H1 (cell line): ENCODE measurements at regions not wholly inside any gene's neighbourhood (a gene's known extent, or its start where the extent isn't known, plus 50 kb on each side); places are given as distances from the start of the nearest gene placed in this dataset.

Experiments
- CTCF ChIA-PET: fragments of 300-600 bp; sonication (Branson Sonifier 250); formaldehyde crosslinking; loops from one replicate; lab custom pipeline; 2021; ENCODE audit not compliant: partially characterized antibody; lab: Charles Lee
- POLR2A ChIA-PET: fragments of 300-600 bp; sonication (Branson Sonifier 250); formaldehyde crosslinking; loops from one replicate; lab custom pipeline; 2021; ENCODE audit warnings: inconsistent platforms; ENCODE audit not compliant: partially characterized antibody; lab: Charles Lee
- DNase-seq, 2 experiments: peaks; one replicate each; pipeline versions ENCODE4 v3.0.0 to v3.0.0-alpha.2; 2010 to 2022; ENCODE audit warnings: low spot score in 2 of 2, low read depth in 1 of 2, mixed read lengths in 1 of 2
- FAIRE-seq: peaks from 2 replicates; lab custom pipeline; 2011; peaks lifted over from hg19 to GRCh38; lab: Jason Lieb, UNC
- H2AFZ ChIP-seq: 2 replicates; pipeline ENCODE4 v1.8.1; 2012; ENCODE audit warnings: low read length, inconsistent platforms
- H2AK5ac ChIP-seq: 2 replicates; pipeline ENCODE4 v1.6.1; 2013; ENCODE audit warnings: low read depth, low read length
- H2BK120ac ChIP-seq: replicated peaks from 2 replicates; pipeline ENCODE3; 2013; ENCODE audit warnings: low read depth, low read length, inconsistent platforms
- H2BK12ac ChIP-seq: 2 replicates; pipeline ENCODE4 v1.6.1; 2013; ENCODE audit warnings: low read depth, low read length
- H2BK15ac ChIP-seq: 2 replicates; pipeline ENCODE4 v1.6.1; 2013; ENCODE audit warnings: low read length
- H2BK20ac ChIP-seq: 2 replicates; pipeline ENCODE4 v1.6.1; 2013; ENCODE audit warnings: low read length
- H2BK5ac ChIP-seq: 2 replicates; pipeline ENCODE4 v1.6.1; 2013; ENCODE audit warnings: low read depth, low read length
- H3K14ac ChIP-seq: 2 replicates; pipeline ENCODE4 v1.6.1; 2013; ENCODE audit warnings: inconsistent platforms; ENCODE audit not compliant: insufficient read length
- H3K18ac ChIP-seq: 2 replicates; pipeline ENCODE4 v1.6.1; 2013; ENCODE audit warnings: low read length; ENCODE audit errors: extremely low read depth
- H3K23ac ChIP-seq: 2 replicates; pipeline ENCODE4 v1.6.1; 2013; ENCODE audit warnings: inconsistent platforms; ENCODE audit not compliant: insufficient read length
- H3K23me2 ChIP-seq: 2 replicates; pipeline ENCODE4 v1.6.1; 2013; ENCODE audit warnings: low read depth, low read length
- H3K27ac ChIP-seq: 2 replicates; pipeline ENCODE4 v1.6.1; 2011; ENCODE audit warnings: low read depth, low read length, inconsistent platforms
- H3K27me3 ChIP-seq, 4 experiments: replicated peaks in 1 of 4; 1 replicate in 1 of 4; 2 replicates in 3 of 4; pipeline versions ENCODE4 v1.6.1 to v1.8.1; 2011 to 2013; ENCODE audit warnings: low read length in 3 of 4, mild to moderate bottlenecking in 3 of 4, inconsistent platforms in 2 of 4, mixed read lengths in 2 of 4, moderate library complexity in 1 of 4; ENCODE audit not compliant: control insufficient read depth in 3 of 4, insufficient read depth in 3 of 4; ENCODE audit errors: extremely low read depth in 1 of 4
- H3K36me3 ChIP-seq, 4 experiments: 2 replicates each; pipeline versions ENCODE4 v1.6.1 to v1.8.1; 2011 to 2013; ENCODE audit warnings: mild to moderate bottlenecking in 4 of 4, low read length in 3 of 4, moderate library complexity in 2 of 4, control low read depth in 1 of 4, inconsistent platforms in 1 of 4; ENCODE audit not compliant: insufficient read depth in 4 of 4, control insufficient read depth in 2 of 4
- H3K4ac ChIP-seq: replicated peaks from 2 replicates; pipeline ENCODE3; 2013; ENCODE audit warnings: low read length, low read depth, mixed read lengths, inconsistent platforms; ENCODE audit not compliant: insufficient read length
- H3K4me1 ChIP-seq, 4 experiments: replicated peaks in 1 of 4; 1 replicate in 1 of 4; 2 replicates in 3 of 4; pipeline versions ENCODE4 v1.6.1 to v1.8.1; 2011 to 2013; ENCODE audit warnings: low read length in 3 of 4, inconsistent platforms in 2 of 4, mixed read lengths in 1 of 4; ENCODE audit not compliant: insufficient read depth in 4 of 4, control insufficient read depth in 3 of 4
- H3K4me2 ChIP-seq, 2 experiments: 2 replicates each; pipeline versions ENCODE4 v1.6.1 to v1.8.1; 2011 to 2013; ENCODE audit warnings: low read depth in 2 of 2, low read length in 2 of 2, control low read depth in 1 of 2, inconsistent platforms in 1 of 2, mild to moderate bottlenecking in 1 of 2; ENCODE audit not compliant: insufficient read depth in 1 of 2
- H3K4me3 ChIP-seq, 4 experiments: fragments of 200-600, 300-600 bp in 1 of 4; sonication (generic), shearing (Covaris generic), sonication (Bioruptor Twin) in 1 of 4; 2 replicates each; pipeline versions ENCODE4 v1.5.1 to v1.8.1; 2011 to 2016; ENCODE audit warnings: low read length in 4 of 4, low read depth in 3 of 4, control low read depth in 2 of 4, inconsistent platforms in 2 of 4, mild to moderate bottlenecking in 2 of 4, mixed read lengths in 1 of 4, moderate library complexity in 1 of 4; ENCODE audit not compliant: insufficient read depth in 2 of 4; ENCODE audit errors: extremely low read depth in 1 of 4
- H3K56ac ChIP-seq: replicated peaks from 2 replicates; pipeline ENCODE3; 2013; ENCODE audit warnings: low read depth, mild to moderate bottlenecking, mixed read lengths, low read length, inconsistent platforms; ENCODE audit not compliant: insufficient read length
- H3K79me1 ChIP-seq: 2 replicates; pipeline ENCODE4 v1.6.1; 2013; ENCODE audit warnings: low read depth, low read length, control low read depth
- H3K79me2 ChIP-seq, 2 experiments: 2 replicates each; pipeline versions ENCODE4 v1.6.1 to v1.8.1; 2012 to 2013; ENCODE audit warnings: low read length in 2 of 2, mild to moderate bottlenecking in 2 of 2, inconsistent platforms in 1 of 2; ENCODE audit not compliant: insufficient read depth in 2 of 2, control insufficient read depth in 1 of 2
- H3K9ac ChIP-seq, 4 experiments: replicated peaks in 1 of 4; 1 replicate in 1 of 4; 2 replicates in 3 of 4; pipeline versions ENCODE4 v1.6.1 to v1.8.1; 2011 to 2013; ENCODE audit warnings: low read depth in 3 of 4, low read length in 3 of 4, control low read depth in 2 of 4, mild to moderate bottlenecking in 2 of 4, moderate library complexity in 2 of 4, inconsistent platforms in 1 of 4; ENCODE audit errors: extremely low read depth in 1 of 4
- H3K9me3 ChIP-seq, 2 experiments: 2 replicates each; pipeline versions ENCODE4 v1.6.1 to v1.8.1; 2012 to 2013; ENCODE audit warnings: mild to moderate bottlenecking in 2 of 2, moderate library complexity in 2 of 2, control low read depth in 1 of 2, inconsistent platforms in 1 of 2, low read depth in 1 of 2, low read length in 1 of 2, mixed read lengths in 1 of 2; ENCODE audit not compliant: insufficient read depth in 2 of 2
- H4K20me1 ChIP-seq, 2 experiments: replicated peaks in 1 of 2; 2 replicates each; pipeline versions ENCODE3 to v1.8.1; 2011 to 2013; ENCODE audit warnings: inconsistent platforms in 2 of 2, low read length in 2 of 2, mild to moderate bottlenecking in 1 of 2; ENCODE audit not compliant: insufficient read depth in 2 of 2, control insufficient read depth in 1 of 2
- H4K5ac ChIP-seq: 2 replicates; pipeline ENCODE4 v1.6.1; 2013; ENCODE audit warnings: low read length, low read depth, mixed read lengths, inconsistent platforms; ENCODE audit not compliant: insufficient read length
- H4K8ac ChIP-seq: 2 replicates; pipeline ENCODE4 v1.8.0; 2013; ENCODE audit warnings: mild to moderate bottlenecking, moderate library complexity, low read length, inconsistent platforms; ENCODE audit not compliant: insufficient read depth; ENCODE audit errors: extremely low read depth
- H4K91ac ChIP-seq: replicated peaks from 2 replicates; pipeline ENCODE3; 2013; ENCODE audit warnings: low read length, mixed read lengths, inconsistent platforms; ENCODE audit not compliant: insufficient read length
- EGR1 ChIP-seq: IDR thresholded peaks from 2 replicates; pipeline ENCODE4 v1.6.1; 2011; ENCODE audit warnings: low read depth, low read length, borderline replicate concordance
- EZH2 ChIP-seq: fragments of 200-600 bp; sonication (generic); IDR thresholded peaks from 2 replicates; pipeline ENCODE4 v1.7.1; 2012; ENCODE audit warnings: low read depth, mild to moderate bottlenecking, moderate library complexity, low read length, inconsistent platforms; ENCODE audit not compliant: severe bottlenecking
- MAFK ChIP-seq: IDR thresholded peaks from 2 replicates; pipeline ENCODE4 v1.6.1; 2012; ENCODE audit warnings: low read depth, mild to moderate bottlenecking, improper control_type of control experiment, low read length
- SAP30 ChIP-seq: fragments of 300-600 bp; sonication (generic); IDR thresholded peaks from 2 replicates; pipeline ENCODE4 v1.7.1; 2012; ENCODE audit warnings: low read length, moderate library complexity, mild to moderate bottlenecking, inconsistent platforms; ENCODE audit not compliant: insufficient read depth, insufficient replicate concordance
- WGBS, 2 experiments: shearing (Covaris generic) in 1 of 2; methylation state at CpG; one replicate each; pipeline versions ENCODE4 v1.1.6 to v1.1.7; 2013 to 2015; ENCODE audit warnings: low lambda C conversion rate in 2 of 2, mixed read lengths in 2 of 2, inconsistent platforms in 1 of 2, low coverage in 1 of 2, missing lambda C conversion rate in 1 of 2; ENCODE audit not compliant: insufficient replicate concordance in 2 of 2, insufficient coverage in 1 of 2, insufficient read length in 1 of 2; ENCODE audit errors: extremely low coverage in 1 of 2, missing lambda C conversion rate in 1 of 2; 5-methylcytosine and 5-hydroxymethylcytosine counted together

DNA sequence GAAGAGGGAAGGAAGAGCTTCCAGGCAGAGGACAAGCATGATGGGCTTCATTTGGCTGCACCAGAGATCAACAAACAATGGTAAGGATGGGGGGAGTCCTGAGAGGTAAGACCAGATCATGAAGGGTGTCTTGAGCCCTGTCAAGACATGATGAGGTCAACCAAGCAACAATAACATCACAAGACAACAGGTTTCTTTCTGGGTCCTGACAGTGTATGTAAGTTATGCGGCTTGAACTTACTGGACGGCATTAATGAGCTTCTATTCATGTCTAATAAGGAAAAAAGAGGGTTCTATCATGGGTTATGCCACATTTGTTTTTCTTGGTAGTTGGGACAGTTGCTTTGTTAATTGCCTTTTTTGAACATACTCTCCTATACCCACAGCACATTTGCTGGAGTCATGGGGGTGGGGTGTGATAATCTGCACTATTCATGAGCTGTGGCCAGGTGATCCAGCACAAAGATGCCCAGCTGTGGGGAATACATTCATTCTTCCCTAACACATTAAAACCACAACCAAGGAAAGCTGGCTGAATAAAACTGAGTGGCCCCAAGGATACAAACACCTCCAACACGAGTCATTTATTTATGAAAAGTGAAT is 168.8 kb upstream of the KLF14 start:
- Histone ChIP-seq H3K9ac (no peak overlapping the region), H3K9me3 (no peaks in the 10 kb centered on the region), H4K5ac (no peak overlapping the region), H3K79me1 (no peaks in the 10 kb centered on the region; the same call in 1 of the 2 replicates), H3K4ac (no peak overlapping the region), H2BK15ac (no peak overlapping the region), H2BK12ac (no peak overlapping the region), H2AFZ (no peak overlapping the region), H2BK5ac (no peak overlapping the region), H2AK5ac (no peak overlapping the region), H3K23ac (peak overlapping the region; percentile 55), H3K79me2 (no peaks in the 10 kb centered on the region), H3K18ac (no peak overlapping the region), H2BK20ac (no peak overlapping the region), H3K4me1 (peaks cover 0 to 17% (median 4%) of the 10 kb centered on the region in 4 experiments; a peak in 6 of 7 replicates), H3K4me2 (no peak overlapping the region), H3K4me3 (no peak overlapping the region), H4K20me1 (no peaks in the 10 kb centered on the region), H3K36me3 (no peaks in the 10 kb centered on the region), H4K91ac (no peak overlapping the region), H2BK120ac (no peak overlapping the region), H3K27me3 (no peaks in the 10 kb centered on the region), H3K56ac (no peak overlapping the region), H3K14ac (no peak overlapping the region), H3K23me2 (no peaks in the 10 kb centered on the region), H3K27ac (0 out of 2 replicates have a peak overlapping the region, but pooled peaks have one; percentile 3), H4K8ac (no peak overlapping the region)
- DNase-seq (no peak), FAIRE-seq (no peak)
- WGBS, 2 experiments: 90% methylated on average over 3 of the region's 3 CpGs; no CpG with 5 or more reads in 1 of the 2 experiments
- no peak for TF ChIP-seq EZH2
- no peak for TF ChIP-seq EGR1
- no peak for TF ChIP-seq MAFK
- TF ChIP-seq SAP30: no peak
- CTCF ChIA-PET: interaction anchor here (0.6 to 3.6 kb wide), 5 partner anchors 12 to 135 kb away, joined by 3 to 19 read pairs (median 4); no protein-coding TSS in a partner anchor
- POLR2A ChIA-PET: interaction anchor here (0.7 to 1.2 kb wide), 2 partner anchors 9 to 12 kb away, joined by 3 read pairs; no protein-coding TSS in a partner anchor
